ELF-1 (cell line): ENCODE measurements at regions not wholly inside any gene's neighbourhood (a gene's known extent, or its start where the extent isn't known, plus 50 kb on each side); places are given as distances from the start of the nearest gene placed in this dataset.
"Not testable (repeated sequence)": the region's sequence is repeated elsewhere in the genome, so short reads cannot be mapped to it uniquely, and the experiment has no call there.

ENCODE experiments used
- DNase-seq: peaks from one replicate; pipeline ENCODE4 v3.0.0-alpha.2; 2016; ENCODE audit warnings: low read depth, low spot score

DNA sequence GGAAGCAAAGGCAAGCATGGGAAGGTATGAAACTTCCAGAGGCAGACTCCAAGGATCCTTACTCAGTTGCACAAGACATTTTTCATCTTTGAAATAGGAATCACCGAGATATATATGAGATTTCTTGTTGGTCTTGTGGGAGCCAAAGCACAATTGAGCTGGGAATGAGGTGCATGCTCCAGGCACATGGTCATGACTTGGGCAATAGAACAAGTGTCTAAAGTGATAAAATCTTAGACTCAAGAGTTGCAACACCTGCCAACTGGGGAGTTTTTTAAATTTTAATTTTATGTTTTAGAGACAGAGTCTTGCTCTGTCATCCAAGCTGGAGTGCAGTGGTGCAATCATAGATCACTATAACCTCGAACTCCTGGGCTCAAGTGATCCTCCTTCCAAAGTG, 169.5 kb upstream of the ADCY1 start:
- DNase-seq = no peak

DNA sequence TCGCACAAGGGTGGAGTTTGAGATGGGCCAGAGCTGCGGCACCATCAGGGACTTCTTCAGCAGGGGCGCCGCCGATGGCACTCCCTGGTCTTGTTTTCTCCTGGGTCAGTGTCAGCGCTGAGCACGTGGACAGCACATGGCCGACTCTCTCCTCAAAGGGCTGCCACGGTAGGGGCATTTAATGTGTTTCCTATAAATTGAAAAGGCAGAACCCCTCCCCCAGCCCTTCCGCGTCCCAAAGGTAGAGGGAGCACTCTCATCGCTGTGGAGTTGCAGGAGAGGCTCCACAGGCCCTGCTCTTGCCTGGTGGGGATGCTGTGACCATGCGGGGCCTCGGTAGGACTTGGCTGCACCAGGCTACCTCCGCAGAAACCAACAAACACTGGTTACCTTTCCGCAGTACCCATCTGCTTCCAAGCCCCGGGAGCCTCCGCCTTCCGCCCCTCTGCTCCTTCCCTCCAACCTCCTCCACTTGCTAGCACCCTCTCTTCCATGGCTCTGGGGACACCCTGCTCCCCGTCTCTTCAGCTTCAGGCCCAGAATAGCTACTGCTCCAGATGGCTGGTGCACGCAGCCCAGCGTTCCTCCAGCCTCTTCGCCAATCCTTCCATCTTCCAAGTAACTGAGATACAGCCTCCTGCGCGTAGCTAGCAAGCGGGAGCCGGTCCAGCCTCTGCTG, 166.3 kb upstream of the ADCY1 start:
- peak; percentile 67 for DNase-seq

DNA sequence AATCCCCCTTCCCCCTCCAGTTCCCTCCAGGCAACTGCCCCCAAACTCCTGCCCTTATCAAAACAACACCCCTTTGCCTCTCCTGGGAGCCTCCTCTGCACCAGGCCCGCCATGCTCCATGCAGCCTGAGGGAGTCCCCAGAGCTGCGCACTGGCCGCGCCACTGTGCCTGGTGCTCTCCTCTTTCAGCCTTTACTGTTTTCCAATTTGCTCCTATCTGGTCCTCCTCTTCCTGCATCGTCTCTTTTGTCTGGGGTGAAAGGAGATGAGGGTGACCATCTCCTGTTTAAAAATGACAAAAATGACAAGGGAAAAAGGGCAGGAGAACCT, 165.8 kb upstream of the ADCY1 start:
- DNase-seq = no peak

DNA sequence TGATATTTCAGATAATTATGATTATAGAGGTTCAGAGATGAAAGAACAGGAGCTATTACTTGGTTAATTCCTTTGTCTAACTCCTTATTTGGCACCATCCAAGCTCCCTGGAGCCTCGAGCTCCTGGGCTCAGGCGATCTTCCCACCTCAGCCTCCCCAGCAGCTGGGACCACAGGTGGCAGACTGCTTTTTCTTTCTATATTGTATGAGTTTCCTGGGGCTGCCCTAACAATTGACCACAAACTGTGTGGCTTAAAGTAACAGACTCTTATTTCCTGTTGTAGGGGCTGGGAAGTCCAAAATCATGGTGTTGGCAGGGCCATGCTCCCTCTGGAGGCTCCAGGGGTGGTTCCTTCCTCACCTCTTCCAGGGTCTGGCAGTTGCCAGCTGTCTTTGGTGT, 163.3 kb upstream of the ADCY1 start:
- DNase-seq = no peak

DNA sequence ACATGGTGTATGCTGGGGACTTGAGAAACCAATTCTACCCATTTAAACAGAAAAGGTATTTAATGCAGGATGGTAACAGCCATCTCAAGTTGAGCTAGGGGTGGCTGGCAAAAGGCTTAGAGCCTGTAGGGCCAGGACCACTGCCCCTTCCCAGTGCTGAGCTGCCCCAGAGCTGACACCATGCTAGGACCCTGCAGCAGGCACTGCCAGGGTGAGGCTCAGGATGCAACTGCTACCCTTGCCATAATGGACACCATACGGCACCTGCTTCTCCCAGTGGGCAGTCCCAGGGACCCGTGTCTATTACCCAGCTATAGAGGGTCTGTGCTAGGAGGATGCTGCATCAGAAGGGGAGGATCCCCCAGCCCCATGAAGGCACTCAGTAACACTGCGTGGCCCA, 160.7 kb upstream of the ADCY1 start:
- no peak for DNase-seq

DNA sequence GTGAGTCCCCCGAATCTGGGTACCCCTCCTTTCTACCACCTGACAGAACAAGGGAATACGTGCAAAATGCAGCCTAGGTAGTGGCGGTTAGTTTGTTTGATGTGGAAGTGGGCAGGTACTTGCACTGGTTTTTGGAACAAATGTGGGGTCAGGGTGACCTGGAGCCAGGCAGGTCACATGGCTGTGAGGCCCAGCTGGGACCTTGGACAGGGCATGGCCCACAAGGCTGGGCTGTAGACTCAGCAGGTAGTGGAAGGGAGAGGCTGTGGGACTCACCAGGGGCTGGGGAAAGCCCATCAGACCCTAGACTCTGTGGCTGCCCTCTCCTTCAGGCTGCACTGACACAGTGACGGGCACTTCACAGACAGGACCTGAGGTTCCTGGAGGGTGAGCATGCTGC, 159.9 kb upstream of the ADCY1 start:
- no peak for DNase-seq

DNA sequence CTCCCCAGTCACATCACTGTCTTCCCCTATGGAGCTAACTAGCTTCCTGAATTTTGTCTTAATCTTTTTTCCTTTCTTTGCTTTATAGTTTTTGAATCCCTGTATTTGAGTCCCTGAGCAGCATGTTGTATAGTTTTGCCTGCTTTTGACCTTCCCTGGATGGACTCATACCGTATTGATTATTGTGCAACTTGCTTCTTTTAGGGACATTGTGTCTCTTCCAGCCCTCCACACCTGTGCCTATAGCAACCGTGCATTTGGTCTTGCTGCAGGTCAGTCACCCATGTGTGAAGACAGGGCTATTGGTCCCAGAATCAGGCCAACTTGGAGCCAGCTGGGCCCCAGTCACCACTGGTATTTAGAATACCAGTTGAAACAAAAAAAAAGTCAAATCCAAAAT, 158.9 kb upstream of the ADCY1 start:
- no peak for DNase-seq

DNA sequence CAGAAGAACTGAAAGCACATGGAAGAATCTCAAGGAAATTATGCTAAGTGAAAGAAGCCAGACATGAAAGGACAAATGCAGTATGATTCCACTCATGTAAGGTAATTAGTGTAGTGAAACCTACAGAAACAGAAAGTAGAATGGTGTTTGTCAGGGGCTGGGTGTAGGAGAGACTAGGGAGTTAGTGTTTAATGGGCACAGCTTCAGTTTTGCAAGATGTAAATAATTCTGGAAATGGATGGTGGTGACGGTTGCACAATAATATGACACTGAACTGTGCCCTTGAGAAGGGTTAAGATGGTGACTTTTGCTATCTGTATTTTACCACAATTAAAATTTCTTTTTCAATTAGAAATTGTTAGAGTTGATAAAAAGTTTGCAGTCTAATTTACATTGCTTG, 157.3 kb upstream of the ADCY1 start:
- DNase-seq = no peak

DNA sequence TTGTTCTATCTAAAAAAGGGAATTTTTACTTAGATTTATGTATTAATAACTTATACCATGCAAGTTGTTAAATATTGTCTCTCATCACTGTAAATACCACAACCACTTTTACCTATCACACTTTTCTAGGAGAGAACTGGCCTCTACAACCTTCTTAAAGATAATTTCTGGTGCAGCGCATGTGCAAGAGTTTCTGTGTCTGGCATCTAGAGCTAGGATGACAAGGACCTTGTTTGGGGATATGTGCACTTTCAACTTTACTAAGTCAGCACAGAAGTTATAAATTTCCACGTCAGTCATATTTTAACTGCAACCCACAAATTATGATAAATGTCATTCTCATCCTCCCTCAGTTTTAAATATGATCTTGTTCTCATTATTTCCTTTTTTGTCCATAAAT, 156.9 kb upstream of the ADCY1 start:
- DNase-seq = no peak

DNA sequence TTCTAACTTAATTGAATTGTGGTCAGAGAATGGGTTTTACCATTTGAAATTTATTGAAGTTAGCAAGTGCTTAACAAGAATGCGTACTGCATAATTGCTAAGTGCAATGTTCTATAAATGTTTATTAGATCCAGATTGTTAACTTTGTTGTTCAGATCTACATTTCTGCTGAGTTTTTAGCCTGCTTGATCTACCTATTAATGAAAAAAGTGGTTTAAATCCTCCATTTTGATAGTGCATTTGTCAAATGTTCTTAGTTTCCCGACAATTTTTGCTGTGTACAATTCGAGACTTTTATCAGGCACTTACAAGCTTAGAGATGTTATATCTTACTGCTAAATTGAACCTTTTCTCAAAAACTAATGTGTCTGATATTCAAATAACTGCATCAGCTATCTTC, 156.4 kb upstream of the ADCY1 start:
- DNase-seq = no peak

DNA sequence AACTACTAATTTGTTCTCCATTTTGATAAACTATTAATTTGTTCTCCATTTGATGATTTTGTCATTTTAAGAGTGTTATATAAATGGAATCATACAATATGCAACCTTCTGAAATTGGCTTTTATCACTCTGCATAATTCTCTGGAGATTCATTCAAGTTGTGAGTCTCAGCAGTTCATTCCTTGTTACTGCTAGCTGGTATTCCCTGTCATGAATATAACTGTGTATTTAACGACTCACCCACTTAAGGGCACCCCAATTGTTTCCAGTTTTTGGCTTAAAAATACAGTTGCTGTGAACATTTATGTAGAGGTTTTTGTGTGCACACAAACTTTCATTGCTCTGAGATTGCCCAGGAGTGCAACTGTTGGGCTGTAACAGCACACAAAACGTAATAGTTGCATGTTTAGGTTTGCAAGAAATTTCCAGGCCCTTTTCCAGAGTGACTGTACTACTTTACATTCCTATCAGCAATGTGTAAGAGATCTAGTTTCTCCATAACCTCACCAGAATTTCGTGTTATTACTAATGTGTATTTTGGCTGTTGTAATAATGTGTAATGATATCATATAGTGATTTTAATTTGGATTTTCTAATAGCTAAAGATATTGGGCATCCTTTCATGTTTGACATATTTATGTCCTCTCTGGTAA, 153.2 kb upstream of the ADCY1 start:
- no peak for DNase-seq

DNA sequence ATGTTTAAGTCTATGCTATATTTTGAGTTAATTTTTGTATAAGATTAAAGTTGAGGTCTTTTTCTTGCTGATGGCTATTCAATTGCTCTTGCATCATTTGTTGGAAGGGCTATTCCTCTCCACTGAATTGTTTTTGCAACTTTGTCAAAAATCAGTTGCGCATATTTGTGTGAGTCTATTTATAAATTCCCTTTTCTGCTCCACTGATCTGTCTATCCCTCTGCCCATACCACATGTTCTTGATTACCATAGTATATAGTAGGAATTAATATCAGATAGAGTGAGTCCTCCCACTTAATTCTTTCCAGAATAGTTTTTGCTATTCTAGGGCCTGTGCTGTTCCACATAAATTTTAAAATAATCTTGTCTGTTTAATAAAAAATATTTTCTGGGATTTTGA, 152.4 kb upstream of the ADCY1 start:
- DNase-seq = no peak

DNA sequence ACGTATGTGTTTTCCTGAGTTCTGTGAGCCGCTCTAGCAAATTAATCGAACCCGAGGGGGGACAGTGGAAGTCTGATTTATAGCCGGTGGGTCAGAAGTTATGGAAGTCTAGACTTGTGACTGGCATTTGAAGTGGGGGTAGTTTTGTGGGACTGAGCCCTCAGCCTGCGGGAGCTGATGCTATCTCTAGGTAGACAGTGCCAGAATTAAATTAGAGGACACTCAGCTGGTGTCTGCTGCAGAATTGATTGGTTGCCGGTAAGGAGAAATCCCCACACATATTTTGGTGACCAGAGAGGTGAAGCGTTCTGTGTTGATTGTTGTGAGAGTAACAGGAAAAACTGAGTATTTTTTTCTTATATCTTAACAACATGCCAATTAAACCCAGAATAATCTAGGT, 143.8 kb upstream of the ADCY1 start:
- DNase-seq = no peak

DNA sequence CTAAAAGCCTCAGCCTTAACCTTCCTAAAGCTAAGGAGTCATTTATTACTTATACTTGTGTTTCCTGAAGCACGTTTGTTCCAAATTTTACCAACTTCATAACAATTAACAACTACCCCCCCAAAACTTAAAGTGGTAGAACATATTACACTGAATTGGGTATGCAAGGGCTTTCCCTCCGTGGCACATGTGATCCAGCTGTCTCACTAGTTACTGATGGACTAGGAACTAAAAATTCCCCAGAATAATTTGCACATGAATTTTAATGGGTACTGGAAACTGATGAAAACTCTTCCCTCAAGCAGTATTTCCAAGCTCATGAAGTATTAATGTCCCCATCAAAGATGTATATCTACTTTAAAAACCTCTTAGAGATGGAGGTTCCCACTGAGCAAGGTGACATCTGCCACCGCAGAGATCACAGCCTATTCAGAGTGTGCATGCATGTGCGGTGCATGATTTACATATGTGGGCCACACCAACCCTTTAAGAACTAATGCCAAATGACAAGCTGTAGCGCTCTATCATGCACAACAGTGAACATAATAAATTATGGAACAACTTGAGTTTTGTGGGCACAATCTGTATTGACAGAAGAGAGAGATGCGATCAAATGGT, 139.9 kb upstream of the ADCY1 start:
- DNase-seq = no peak

DNA sequence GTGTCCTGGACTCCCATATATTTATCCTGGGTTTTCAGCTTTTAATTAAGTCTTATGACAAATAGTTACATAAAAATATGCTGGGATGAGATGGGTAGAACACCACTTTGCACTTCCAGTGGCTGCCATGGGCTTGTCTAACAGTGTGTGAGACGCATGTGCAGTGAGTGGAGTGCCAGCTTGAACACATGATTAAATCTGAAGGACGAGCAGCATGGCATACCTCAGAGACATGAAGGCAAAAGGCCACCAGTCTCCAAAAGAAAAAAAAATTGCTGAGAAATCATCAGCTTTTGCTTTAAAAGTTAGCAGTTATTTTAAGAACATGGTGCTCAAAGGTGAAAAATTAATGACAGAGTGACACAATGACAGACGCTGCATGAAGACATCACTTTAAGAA, 139.0 kb upstream of the ADCY1 start:
- DNase-seq = no peak

DNA sequence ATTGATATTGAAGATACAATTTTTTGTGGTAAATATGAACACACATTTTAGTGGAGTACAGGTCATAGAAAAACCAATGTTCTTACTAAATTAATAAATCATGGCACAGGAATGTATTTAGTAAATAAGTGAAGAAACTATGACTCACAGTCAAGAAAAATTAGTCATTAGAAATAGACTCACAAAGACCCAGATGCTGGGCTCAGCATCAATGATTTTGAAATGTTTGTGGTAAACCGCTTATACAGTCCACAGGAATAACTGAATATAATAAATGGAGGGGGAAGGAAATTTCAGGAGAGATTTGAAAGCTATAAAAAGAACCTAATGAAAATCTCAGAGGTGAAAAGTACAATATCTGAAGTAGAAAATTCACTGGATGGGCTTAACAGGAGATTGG, 138.3 kb upstream of the ADCY1 start:
- no peak for DNase-seq

DNA sequence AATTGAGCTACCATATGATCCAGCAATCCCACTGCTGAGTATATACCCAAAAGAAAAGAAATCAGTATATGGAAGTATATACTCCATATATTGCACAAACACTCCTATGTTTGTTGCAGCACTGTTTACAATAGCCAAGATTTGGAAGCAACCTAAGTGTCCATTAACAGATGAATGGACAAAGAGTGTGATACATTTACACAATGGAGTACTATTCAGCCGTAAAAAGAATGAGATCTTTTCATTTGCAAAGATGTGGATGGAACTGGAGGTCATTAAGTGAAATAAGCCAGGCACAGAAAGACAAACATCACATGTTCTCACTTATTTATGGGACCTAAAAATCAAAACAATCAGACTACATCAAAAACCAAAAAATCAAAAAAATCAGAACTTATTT, 133.4 kb upstream of the ADCY1 start:
- not testable (repeated sequence) for DNase-seq

DNA sequence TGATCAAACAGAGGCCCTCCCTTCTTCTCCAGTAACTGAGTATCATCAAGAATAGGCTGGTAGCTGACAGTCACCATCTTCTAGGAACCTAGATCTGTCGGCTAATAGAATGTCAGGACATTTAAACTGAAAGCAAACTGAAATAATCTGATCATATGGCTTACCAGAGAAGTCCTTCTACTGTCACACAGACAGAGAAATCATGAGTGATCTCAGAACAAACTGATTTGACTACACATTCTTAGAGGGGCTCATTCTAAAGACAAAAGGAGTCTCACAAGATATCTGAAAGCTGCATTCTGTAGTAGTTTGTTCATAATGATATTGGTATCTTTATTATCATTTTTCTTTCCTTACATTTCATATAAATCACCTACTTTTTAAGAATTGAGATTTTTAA, 130.9 kb upstream of the ADCY1 start:
- no peak for DNase-seq

DNA sequence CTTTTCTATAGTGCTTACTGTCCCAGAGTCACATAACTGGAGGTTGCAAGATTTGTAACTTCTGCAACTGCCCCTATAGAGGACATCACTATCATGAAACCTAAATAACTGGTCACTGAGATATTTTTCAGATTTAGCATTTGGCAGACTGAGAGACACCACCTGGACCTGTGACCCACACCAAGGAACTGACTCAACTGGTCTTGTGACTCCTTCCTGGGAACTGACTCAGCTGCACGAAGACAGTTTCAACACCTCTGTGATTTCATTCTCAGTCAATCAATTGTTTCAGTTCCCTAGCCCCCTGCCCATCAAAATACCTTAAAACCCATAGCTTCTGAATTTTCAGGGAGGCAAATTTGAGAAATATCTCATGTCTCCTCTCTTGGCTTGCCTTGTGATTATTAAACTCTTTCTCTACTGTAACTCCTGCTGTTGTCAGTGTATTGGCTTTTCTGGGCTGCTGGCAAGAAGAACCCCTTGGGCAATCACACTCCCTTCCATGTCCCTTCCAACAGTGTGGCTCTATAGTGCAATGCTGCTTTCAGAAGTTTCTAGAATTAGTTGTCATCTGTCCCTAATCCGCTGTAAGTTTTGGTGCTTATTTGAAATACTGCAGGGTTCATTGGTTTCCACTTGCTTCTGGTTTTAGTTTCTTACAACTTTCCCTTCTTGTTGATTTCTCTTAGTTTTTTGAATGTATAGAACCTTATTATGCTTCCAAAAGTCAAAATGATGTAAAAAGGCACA, 127.8 kb upstream of the ADCY1 start:
- no peak for DNase-seq

DNA sequence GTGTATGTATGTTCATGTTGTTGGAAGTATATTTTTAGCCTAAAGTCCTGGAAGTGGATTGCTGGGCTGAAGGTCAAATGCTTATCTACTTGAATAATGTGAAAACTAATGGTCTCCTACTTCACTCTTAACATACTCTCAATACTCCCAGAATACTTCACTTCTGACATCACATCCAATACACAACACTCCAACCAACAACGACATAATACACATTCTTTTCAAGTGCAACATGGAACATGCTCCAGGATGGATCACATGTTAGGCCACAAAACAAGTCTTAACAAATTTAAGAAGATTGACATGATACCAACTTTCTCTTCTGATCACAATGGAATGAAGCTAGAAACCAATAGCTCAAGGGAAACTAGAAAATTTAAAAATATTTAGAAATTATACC, 126.9 kb upstream of the ADCY1 start:
- DNase-seq = no peak

DNA sequence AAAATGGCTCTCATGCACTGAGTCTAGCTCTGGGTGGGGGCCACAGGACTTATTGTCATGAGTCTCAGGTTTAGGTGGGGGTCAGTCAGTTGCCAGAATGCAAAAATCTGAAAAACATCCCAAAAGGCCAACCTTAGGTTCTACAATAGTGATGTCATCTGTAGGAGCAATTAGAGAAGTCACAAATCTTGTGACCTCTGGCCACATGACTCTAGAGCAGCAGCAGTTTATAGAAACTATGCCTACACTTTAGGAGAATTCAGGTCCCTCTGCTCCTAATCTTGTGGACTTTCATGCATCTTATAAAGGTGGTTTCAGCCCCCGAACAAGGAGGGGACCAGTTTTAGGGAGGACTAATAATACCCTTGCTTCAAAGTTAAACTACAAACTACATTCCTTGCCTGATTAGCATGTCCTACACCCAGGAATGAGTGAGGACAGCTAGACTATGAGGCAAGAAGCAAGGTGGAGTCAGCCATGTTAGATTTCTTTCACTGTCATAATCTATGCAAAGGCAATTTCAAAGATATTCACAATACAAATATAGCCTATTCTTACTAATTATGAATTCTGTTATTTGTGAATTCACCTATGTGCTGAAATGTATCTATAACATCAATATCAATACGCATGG, 123.5 kb upstream of the ADCY1 start:
- DNase-seq = no peak

DNA sequence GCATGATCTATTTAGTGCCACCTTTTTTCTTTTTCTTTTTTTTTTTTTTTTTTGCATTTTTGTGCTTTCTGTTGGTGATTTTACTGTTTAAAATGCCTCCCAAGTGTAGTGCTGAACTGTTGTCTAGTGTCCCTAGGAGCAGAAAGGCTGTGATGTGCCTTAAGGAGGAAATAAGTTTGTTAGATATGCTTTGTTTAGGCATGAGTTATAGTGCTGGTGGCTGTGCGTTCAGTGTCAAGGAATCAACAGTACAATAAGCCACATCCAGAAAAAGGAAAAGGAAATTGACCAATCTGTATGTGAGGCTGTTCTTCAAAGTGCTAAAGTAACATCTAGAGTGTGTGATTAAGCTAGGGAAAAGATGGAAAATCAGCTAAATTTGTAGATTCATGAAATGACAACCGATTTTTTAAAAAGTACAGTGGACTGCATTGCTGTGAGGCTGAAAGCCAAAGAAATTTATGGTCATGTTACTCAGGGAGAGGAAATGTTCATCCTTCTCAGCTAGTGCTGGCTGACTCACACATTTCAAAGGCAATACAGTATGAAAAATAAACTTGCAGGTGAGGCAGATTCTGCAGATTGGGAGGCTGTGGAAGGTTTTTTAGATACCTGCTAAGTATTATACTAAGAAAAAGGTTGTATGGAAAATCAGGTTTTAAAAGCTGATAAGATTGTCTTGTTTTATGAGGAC, 122.7 kb upstream of the ADCY1 start:
- no peak for DNase-seq
